Lower leg skin (tissue), 4 donors: ENCODE measurements at regions not wholly inside any gene's neighbourhood (a gene's known extent, or its start where the extent isn't known, plus 50 kb on each side); places are given as distances from the start of the nearest gene placed in this dataset.

Source experiments
- DNase-seq, 2 donors: peaks; one replicate each; pipeline ENCODE4 v3.0.0-alpha.2; 2019; ENCODE audit warnings: low spot score in 2 of 2
- H3K4me3 ChIP-seq: fragments of 200-600 bp; sonication (generic); 2 replicates; pipeline ENCODE4 v1.5.1; 2017; ENCODE audit warnings: mild to moderate bottlenecking, low read depth; ENCODE audit not compliant: poor library complexity, severe bottlenecking
- POLR2A ChIP-seq, 2 donors: fragments of 450-650 bp; IDR thresholded peaks; one replicate each; pipeline ENCODE4 v1.6.1; 2016 to 2017; ENCODE audit warnings: antibody characterized with exemption in 2 of 2, mild to moderate bottlenecking in 1 of 2, moderate library complexity in 1 of 2
- WGBS, 2 donors: methylation state at CpG; one replicate each; pipeline ENCODE4 v1.1.5; 2018; 5-methylcytosine and 5-hydroxymethylcytosine counted together
- intact Hi-C: fragments of 100-400 bp; cut with DNase I; formaldehyde crosslinking; loops from one replicate; pipeline ENCODE4 v1.15.0; 2023; ENCODE audit warnings: low total_unique reads
- TF ChIP-seq, protein P1 (sequence below), 3 donors: fragments of 450-650 bp; IDR thresholded peaks; one replicate each; pipeline ENCODE4 v1.5.1; 2016; ENCODE audit warnings: antibody characterized with exemption in 3 of 3, mild to moderate bottlenecking in 3 of 3, moderate library complexity in 2 of 3

DNA sequence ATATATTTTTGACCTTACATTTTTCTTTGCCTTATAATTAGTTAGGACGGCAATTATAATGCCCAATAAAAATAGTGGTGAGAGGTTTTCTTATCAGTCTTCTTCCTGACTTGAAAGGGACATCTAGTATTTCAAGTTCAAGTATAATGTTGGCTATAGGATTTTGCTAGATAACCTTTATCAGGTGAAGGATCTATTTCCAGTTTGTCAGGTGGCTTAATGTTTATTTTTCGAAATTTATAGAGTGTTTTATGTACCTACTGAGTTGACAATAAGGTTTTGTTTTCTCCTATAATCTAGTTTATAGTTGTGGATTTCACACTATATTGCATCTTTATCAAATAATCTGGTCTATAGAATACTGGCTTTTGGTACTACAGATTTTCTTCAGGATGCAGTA, 351.8 kb upstream of the FGF13 start:
- intact Hi-C loops = no loop called here
- no peak overlapping the region for H3K4me3 ChIP-seq
- WGBS, 2 donors = 63 to 64% methylated on average over 2 of the region's 2 CpGs
- no peak for DNase-seq
- TF ChIP-seq, protein P1, sequence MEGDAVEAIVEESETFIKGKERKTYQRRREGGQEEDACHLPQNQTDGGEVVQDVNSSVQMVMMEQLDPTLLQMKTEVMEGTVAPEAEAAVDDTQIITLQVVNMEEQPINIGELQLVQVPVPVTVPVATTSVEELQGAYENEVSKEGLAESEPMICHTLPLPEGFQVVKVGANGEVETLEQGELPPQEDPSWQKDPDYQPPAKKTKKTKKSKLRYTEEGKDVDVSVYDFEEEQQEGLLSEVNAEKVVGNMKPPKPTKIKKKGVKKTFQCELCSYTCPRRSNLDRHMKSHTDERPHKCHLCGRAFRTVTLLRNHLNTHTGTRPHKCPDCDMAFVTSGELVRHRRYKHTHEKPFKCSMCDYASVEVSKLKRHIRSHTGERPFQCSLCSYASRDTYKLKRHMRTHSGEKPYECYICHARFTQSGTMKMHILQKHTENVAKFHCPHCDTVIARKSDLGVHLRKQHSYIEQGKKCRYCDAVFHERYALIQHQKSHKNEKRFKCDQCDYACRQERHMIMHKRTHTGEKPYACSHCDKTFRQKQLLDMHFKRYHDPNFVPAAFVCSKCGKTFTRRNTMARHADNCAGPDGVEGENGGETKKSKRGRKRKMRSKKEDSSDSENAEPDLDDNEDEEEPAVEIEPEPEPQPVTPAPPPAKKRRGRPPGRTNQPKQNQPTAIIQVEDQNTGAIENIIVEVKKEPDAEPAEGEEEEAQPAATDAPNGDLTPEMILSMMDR (IDR thresholded peaks at IDR 0.05) = no peak
- no peak for TF ChIP-seq POLR2A (IDR thresholded peaks at IDR 0.05)

DNA sequence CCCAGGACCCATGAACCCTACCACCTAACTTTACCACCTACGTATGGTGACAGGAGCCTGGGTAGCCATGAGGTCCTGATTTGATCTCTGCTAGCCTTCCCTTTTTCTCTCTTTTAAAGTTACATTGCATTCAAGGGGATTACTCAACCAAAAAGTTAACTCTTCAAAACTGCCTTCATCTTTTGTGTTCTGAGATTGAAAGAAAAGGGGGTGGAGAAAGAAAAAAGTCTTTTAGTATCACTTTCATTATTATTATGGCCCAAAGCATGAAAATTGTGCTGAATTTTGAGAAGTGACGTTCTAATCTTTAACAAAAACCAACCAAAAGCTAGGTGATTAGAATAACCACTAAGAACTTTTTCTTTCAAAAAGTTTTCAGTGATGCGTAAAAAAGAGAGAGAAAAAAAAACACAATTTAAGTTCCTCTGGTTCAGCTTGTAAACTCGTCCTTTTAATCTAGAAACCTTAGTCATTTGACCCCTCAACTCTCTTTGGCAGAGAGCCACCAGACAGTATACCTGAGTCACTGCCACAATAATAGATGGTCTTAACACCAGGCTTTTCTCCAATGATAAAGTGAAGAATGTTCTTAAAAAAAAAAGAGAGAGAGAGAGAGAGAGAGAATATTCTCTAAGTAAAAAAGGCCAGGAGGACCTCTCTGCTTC, 347.4 kb upstream of the FGF13 start:
- TF ChIP-seq, protein P1 (IDR thresholded peaks at IDR 0.05) = no peak
- no peak for TF ChIP-seq POLR2A (IDR thresholded peaks at IDR 0.05)

DNA sequence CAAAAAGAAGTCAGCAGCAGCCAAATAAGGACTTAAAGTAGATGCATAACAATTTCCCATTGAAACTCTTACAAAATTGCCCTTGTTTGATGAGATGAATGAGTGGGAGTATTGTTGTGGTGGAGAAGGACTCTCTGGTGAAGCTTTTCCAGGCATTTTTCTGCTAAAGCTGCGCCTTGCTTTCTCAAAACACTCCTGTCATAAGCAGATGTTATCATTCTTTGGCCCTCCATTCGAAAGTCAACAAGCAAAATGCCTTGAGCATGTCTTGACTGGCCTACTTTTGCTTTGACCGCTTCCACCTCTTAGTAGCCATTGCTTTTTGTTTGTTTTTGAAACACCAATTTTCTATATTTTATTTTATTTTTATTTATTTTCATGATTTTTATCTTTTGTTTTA, 340.9 kb upstream of the FGF13 start:
- TF ChIP-seq, protein P1 (IDR thresholded peaks at IDR 0.05) = no peak
- TF ChIP-seq POLR2A (IDR thresholded peaks at IDR 0.05) = no peak
- H3K4me3 ChIP-seq = no peak overlapping the region
- DNase-seq = no peak
- 35 to 54% methylated on average over 3 of the region's 3 CpGs for WGBS, 2 donors
- intact Hi-C loops = no loop called here

More for the DNA sequence above, 347.4 kb upstream of the FGF13 start:
- no peak for DNase-seq
- no peak overlapping the region for H3K4me3 ChIP-seq
- intact Hi-C loops = no loop called here
- WGBS, 2 donors = 63 to 71% methylated on average over 4 of the region's 4 CpGs

DNA sequence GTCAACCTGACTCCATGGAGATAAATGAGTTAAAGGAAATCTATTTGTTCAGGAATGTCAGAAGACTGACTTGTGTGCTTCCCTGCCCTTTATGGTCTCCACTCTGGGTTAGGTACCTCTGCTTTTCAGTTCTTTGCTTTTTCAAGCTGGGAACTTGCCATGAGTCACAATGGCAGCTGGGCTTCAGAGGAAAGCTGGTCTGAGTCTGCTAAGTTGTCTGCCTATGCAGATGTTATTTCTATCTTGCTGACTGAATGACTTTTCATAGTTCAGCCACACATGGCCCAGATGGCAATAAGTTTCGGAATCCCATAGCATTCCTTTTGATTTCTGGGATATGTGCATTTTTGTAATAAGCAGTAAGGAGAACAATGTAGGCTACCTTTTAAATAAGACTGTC, 337.9 kb upstream of the FGF13 start:
- DNase-seq = no peak
- 61 to 91% methylated on average over 1 of the region's 1 CpG for WGBS, 2 donors
- H3K4me3 ChIP-seq = no peak overlapping the region
- intact Hi-C loops = no loop called here
- TF ChIP-seq, protein P1 (IDR thresholded peaks at IDR 0.05) = no peak
- TF ChIP-seq POLR2A (IDR thresholded peaks at IDR 0.05) = no peak

DNA sequence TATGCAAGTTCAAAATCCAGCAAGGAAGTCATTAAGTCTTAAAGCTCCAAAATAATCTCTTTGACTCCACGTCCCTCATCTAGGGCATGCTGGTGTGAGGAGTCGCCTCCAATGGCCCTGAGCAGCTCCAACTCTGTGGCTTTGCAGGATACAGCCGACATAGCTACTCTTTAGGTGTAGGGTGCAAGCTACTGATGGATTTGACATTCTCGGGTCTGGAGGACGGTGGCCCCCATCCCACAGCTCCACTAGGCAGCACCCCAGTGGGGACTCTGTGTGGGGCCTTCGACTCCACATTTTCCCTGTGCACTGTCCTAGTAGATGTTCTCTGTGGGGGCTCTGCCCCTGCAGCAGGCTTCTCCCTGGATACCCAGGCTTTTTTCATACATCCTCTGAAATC, 333.2 kb upstream of the FGF13 start:
- WGBS, 2 donors = 70 to 78% methylated on average over 5 to 6 of the region's 6 CpGs
- TF ChIP-seq POLR2A (IDR thresholded peaks at IDR 0.05) = no peak
- TF ChIP-seq, protein P1 (IDR thresholded peaks at IDR 0.05) = no peak
- intact Hi-C loops = no loop called here
- no peak for DNase-seq
- no peak overlapping the region for H3K4me3 ChIP-seq

DNA sequence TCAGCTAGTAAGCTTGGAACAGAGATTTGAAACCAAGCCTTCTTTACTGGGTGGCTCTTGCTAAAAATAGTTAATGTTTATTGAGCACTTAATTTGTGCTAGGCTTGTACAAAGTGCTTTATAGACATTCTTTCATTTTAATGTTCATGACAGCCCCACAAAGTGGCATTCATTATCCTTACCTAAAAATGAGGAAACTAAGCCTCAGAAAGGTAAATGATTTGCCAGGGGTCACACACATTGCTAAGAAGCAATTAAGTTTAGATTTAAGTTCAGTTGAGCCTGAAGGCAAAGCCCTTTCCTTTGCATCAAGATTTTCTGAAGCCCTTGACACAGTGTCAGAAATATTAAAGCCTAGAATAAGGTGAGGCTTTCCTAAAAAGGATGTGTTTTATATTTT, 327.5 kb upstream of the FGF13 start:
- H3K4me3 ChIP-seq = no peak overlapping the region
- intact Hi-C loops = no loop called here
- TF ChIP-seq POLR2A (IDR thresholded peaks at IDR 0.05) = no peak
- TF ChIP-seq, protein P1 (IDR thresholded peaks at IDR 0.05) = no peak

More for the DNA sequence above, 327.5 kb upstream of the FGF13 start:
- DNase-seq = no peak
